ENCODE measurements at regions not wholly inside any gene's neighbourhood (a gene's known extent, or its start where the extent isn't known, plus 50 kb on each side); places are given as distances from the start of the nearest gene placed in this dataset.

GRCh38 chr18:78082816-78083215 is 833.2 kb downstream of the GALR1 start:
- Histone ChIP-seq H3K4me3 (ENCODE audit: low read depth in 1 of 2, low read length in 2 of 2) (no peak overlapping the region), H3K4me1 (ENCODE audit: control insufficient read depth in 2 of 2, insufficient read depth in 2 of 2, low read length in 1 of 2) (no peaks in the 10 kb centered on the region), H3K36me3 (ENCODE audit: control insufficient read depth in 2 of 2, insufficient read depth in 2 of 2, low read length in 1 of 2) (no peaks in the 10 kb centered on the region), H3K27ac (ENCODE audit: low read depth in 2 of 2, low read length in 1 of 2) (no peak overlapping the region), H3K9me3 (ENCODE audit: control insufficient read depth in 2 of 2, insufficient read depth in 1 of 2, low read depth in 1 of 2, low read length in 1 of 2) (no peaks in the 10 kb centered on the region), H3K27me3 (ENCODE audit: control insufficient read depth in 1 of 2, insufficient read depth in 2 of 2, low read length in 2 of 2) (no peaks in the 10 kb centered on the region)
- 69 to 71% methylated on average over 7 of the region's 7 CpGs for WGBS, 2 donors

- no peak overlapping the region for H3K4me3 ChIP-seq (ENCODE audit: low read depth in 1 of 2, low read length in 2 of 2)
- H3K27me3 ChIP-seq (ENCODE audit: control insufficient read depth in 1 of 2, insufficient read depth in 2 of 2, low read length in 2 of 2) = no peaks in the 10 kb centered on the region
- 92 to 93% methylated on average over 43 of the region's 43 CpGs for WGBS, 2 donors
- peaks cover 0 to 4% of the 10 kb centered on the region in 2 donors for H3K4me1 ChIP-seq (ENCODE audit: control insufficient read depth in 2 of 2, insufficient read depth in 2 of 2, low read length in 1 of 2)
- H3K9me3 ChIP-seq (ENCODE audit: control insufficient read depth in 2 of 2, insufficient read depth in 1 of 2, low read depth in 1 of 2, low read length in 1 of 2) = no peaks in the 10 kb centered on the region
- H3K27ac ChIP-seq (ENCODE audit: low read depth in 2 of 2, low read length in 1 of 2) = no peak overlapping the region
- no peaks in the 10 kb centered on the region for H3K36me3 ChIP-seq (ENCODE audit: control insufficient read depth in 2 of 2, insufficient read depth in 2 of 2, low read length in 1 of 2)
Measured at GRCh38 chr18:78085241-78086185, 835.9 kb downstream of the GALR1 start.

- WGBS, 2 donors = 89 to 95% methylated on average over 10 of the region's 10 CpGs
- H3K27ac ChIP-seq (ENCODE audit: low read depth in 2 of 2, low read length in 1 of 2) = no peak overlapping the region
Measured at GRCh38 chr18:78086931-78087330, 837.3 kb downstream of the GALR1 start.

GRCh38 chr18:78087338-78087737 is 837.7 kb downstream of the GALR1 start:
- H3K36me3 ChIP-seq (ENCODE audit: control insufficient read depth in 2 of 2, insufficient read depth in 2 of 2, low read length in 1 of 2) = no peaks in the 10 kb centered on the region
- 90 to 98% methylated on average over 2 of the region's 2 CpGs for WGBS, 2 donors
- H3K9me3 ChIP-seq (ENCODE audit: control insufficient read depth in 2 of 2, insufficient read depth in 1 of 2, low read depth in 1 of 2, low read length in 1 of 2) = no peaks in the 10 kb centered on the region
- no peaks in the 10 kb centered on the region for H3K27me3 ChIP-seq (ENCODE audit: control insufficient read depth in 1 of 2, insufficient read depth in 2 of 2, low read length in 2 of 2)
- no peak overlapping the region for H3K4me3 ChIP-seq (ENCODE audit: low read depth in 1 of 2, low read length in 2 of 2)
- no peak overlapping the region for H3K27ac ChIP-seq (ENCODE audit: low read depth in 2 of 2, low read length in 1 of 2)
- H3K4me1 ChIP-seq (ENCODE audit: control insufficient read depth in 2 of 2, insufficient read depth in 2 of 2, low read length in 1 of 2) = peaks cover 0 to 4% of the 10 kb centered on the region in 2 donors

More at GRCh38 chr18:78086931-78087330, 837.3 kb downstream of the GALR1 start:
- Histone ChIP-seq H3K9me3 (ENCODE audit: control insufficient read depth in 2 of 2, insufficient read depth in 1 of 2, low read depth in 1 of 2, low read length in 1 of 2) (no peaks in the 10 kb centered on the region), H3K36me3 (ENCODE audit: control insufficient read depth in 2 of 2, insufficient read depth in 2 of 2, low read length in 1 of 2) (no peaks in the 10 kb centered on the region), H3K4me1 (ENCODE audit: control insufficient read depth in 2 of 2, insufficient read depth in 2 of 2, low read length in 1 of 2) (peaks cover 0 to 4% of the 10 kb centered on the region in 2 donors), H3K27me3 (ENCODE audit: control insufficient read depth in 1 of 2, insufficient read depth in 2 of 2, low read length in 2 of 2) (no peaks in the 10 kb centered on the region), H3K4me3 (ENCODE audit: low read depth in 1 of 2, low read length in 2 of 2) (no peak overlapping the region)

GRCh38 chr18:78090584-78090983 is 840.9 kb downstream of the GALR1 start:
- peaks cover 0 to 4% of the 10 kb centered on the region in 2 donors for H3K4me1 ChIP-seq (ENCODE audit: control insufficient read depth in 2 of 2, insufficient read depth in 2 of 2, low read length in 1 of 2)
- no peaks in the 10 kb centered on the region for H3K27me3 ChIP-seq (ENCODE audit: control insufficient read depth in 1 of 2, insufficient read depth in 2 of 2, low read length in 2 of 2)
- peak overlapping the region in 1 of 2 donors; percentile 39 for H3K27ac ChIP-seq (ENCODE audit: low read depth in 2 of 2, low read length in 1 of 2)
- H3K9me3 ChIP-seq (ENCODE audit: control insufficient read depth in 2 of 2, insufficient read depth in 1 of 2, low read depth in 1 of 2, low read length in 1 of 2) = no peaks in the 10 kb centered on the region
- 54 to 56% methylated on average over 11 of the region's 11 CpGs for WGBS, 2 donors
- H3K4me3 ChIP-seq (ENCODE audit: low read depth in 1 of 2, low read length in 2 of 2) = no peak overlapping the region
- H3K36me3 ChIP-seq (ENCODE audit: control insufficient read depth in 2 of 2, insufficient read depth in 2 of 2, low read length in 1 of 2) = no peaks in the 10 kb centered on the region

GRCh38 chr18:78092901-78093300 is 843.3 kb downstream of the GALR1 start:
- no peak overlapping the region for H3K4me3 ChIP-seq (ENCODE audit: low read depth in 1 of 2, low read length in 2 of 2)

GRCh38 chr18:78099979-78100588 is 850.4 kb downstream of the GALR1 start:
- Histone ChIP-seq H3K36me3 (ENCODE audit: control insufficient read depth in 2 of 2, insufficient read depth in 2 of 2, low read length in 1 of 2) (no peaks in the 10 kb centered on the region), H3K4me3 (ENCODE audit: low read depth in 1 of 2, low read length in 2 of 2) (no peak overlapping the region), H3K27ac (ENCODE audit: low read depth in 2 of 2, low read length in 1 of 2) (peak overlapping the region in 1 of 2 donors; percentile 28), H3K9me3 (ENCODE audit: control insufficient read depth in 2 of 2, insufficient read depth in 1 of 2, low read depth in 1 of 2, low read length in 1 of 2) (peaks cover 0 to 10% of the 10 kb centered on the region in 2 donors), H3K27me3 (ENCODE audit: control insufficient read depth in 1 of 2, insufficient read depth in 2 of 2, low read length in 2 of 2) (no peaks in the 10 kb centered on the region), H3K4me1 (ENCODE audit: control insufficient read depth in 2 of 2, insufficient read depth in 2 of 2, low read length in 1 of 2) (peaks cover 0 to 7% of the 10 kb centered on the region in 2 donors)
- 74 to 77% methylated on average over 15 of the region's 15 CpGs for WGBS, 2 donors

More at GRCh38 chr18:78092901-78093300, 843.3 kb downstream of the GALR1 start:
- Histone ChIP-seq H3K9me3 (ENCODE audit: control insufficient read depth in 2 of 2, insufficient read depth in 1 of 2, low read depth in 1 of 2, low read length in 1 of 2) (peaks cover 0 to 4% of the 10 kb centered on the region in 2 donors), H3K4me1 (ENCODE audit: control insufficient read depth in 2 of 2, insufficient read depth in 2 of 2, low read length in 1 of 2) (peaks cover 0 to 8% of the 10 kb centered on the region in 2 donors), H3K27ac (ENCODE audit: low read depth in 2 of 2, low read length in 1 of 2) (no peak overlapping the region), H3K27me3 (ENCODE audit: control insufficient read depth in 1 of 2, insufficient read depth in 2 of 2, low read length in 2 of 2) (no peaks in the 10 kb centered on the region), H3K36me3 (ENCODE audit: control insufficient read depth in 2 of 2, insufficient read depth in 2 of 2, low read length in 1 of 2) (no peaks in the 10 kb centered on the region)
- 43 to 60% methylated on average over 2 of the region's 2 CpGs for WGBS, 2 donors

- no peaks in the 10 kb centered on the region for H3K36me3 ChIP-seq (ENCODE audit: control insufficient read depth in 2 of 2, insufficient read depth in 2 of 2, low read length in 1 of 2)
- H3K4me1 ChIP-seq (ENCODE audit: control insufficient read depth in 2 of 2, insufficient read depth in 2 of 2, low read length in 1 of 2) = peaks cover 0 to 7% of the 10 kb centered on the region in 2 donors
- H3K27ac ChIP-seq (ENCODE audit: low read depth in 2 of 2, low read length in 1 of 2) = no peak overlapping the region
- WGBS, 2 donors = 83 to 85% methylated on average over 9 of the region's 9 CpGs
- H3K9me3 ChIP-seq (ENCODE audit: control insufficient read depth in 2 of 2, insufficient read depth in 1 of 2, low read depth in 1 of 2, low read length in 1 of 2) = peaks cover 0 to 10% of the 10 kb centered on the region in 2 donors
- H3K4me3 ChIP-seq (ENCODE audit: low read depth in 1 of 2, low read length in 2 of 2) = no peak overlapping the region
- no peaks in the 10 kb centered on the region for H3K27me3 ChIP-seq (ENCODE audit: control insufficient read depth in 1 of 2, insufficient read depth in 2 of 2, low read length in 2 of 2)
Measured at GRCh38 chr18:78101091-78101490, 851.4 kb downstream of the GALR1 start.

- 60 to 67% methylated on average over 8 of the region's 8 CpGs for WGBS, 2 donors
- H3K27ac ChIP-seq (ENCODE audit: low read depth in 2 of 2, low read length in 1 of 2) = no peak overlapping the region
- no peak overlapping the region for H3K4me3 ChIP-seq (ENCODE audit: low read depth in 1 of 2, low read length in 2 of 2)
Measured at GRCh38 chr18:78102135-78102534, 852.5 kb downstream of the GALR1 start.

More at GRCh38 chr18:78102135-78102534, 852.5 kb downstream of the GALR1 start:
- Histone ChIP-seq H3K27me3 (ENCODE audit: control insufficient read depth in 1 of 2, insufficient read depth in 2 of 2, low read length in 2 of 2) (no peaks in the 10 kb centered on the region), H3K4me1 (ENCODE audit: control insufficient read depth in 2 of 2, insufficient read depth in 2 of 2, low read length in 1 of 2) (peaks cover 0 to 7% of the 10 kb centered on the region in 2 donors), H3K36me3 (ENCODE audit: control insufficient read depth in 2 of 2, insufficient read depth in 2 of 2, low read length in 1 of 2) (no peaks in the 10 kb centered on the region), H3K9me3 (ENCODE audit: control insufficient read depth in 2 of 2, insufficient read depth in 1 of 2, low read depth in 1 of 2, low read length in 1 of 2) (peaks cover 0 to 8% of the 10 kb centered on the region in 2 donors)
